ENCODE measurements at regions not wholly inside any gene's neighbourhood (a gene's known extent, or its start where the extent isn't known, plus 50 kb on each side); places are given as distances from the start of the nearest gene placed in this dataset.

GRCh38 chr13:112177450-112178288 lies 110.7 kb downstream of the SOX1 start:
- Mint-ChIP-seq H3K27ac (no peak overlapping the region), H3K27me3 (peaks cover 4% of the 10 kb centered on the region), H3K9me3 (peaks cover 9% of the 10 kb centered on the region), H3K36me3 (ENCODE audit: low read depth) (no peaks in the 10 kb centered on the region), H3K4me3 (no peak overlapping the region), H3K4me1 (ENCODE audit: low read depth) (no peaks in the 10 kb centered on the region)

- H3K4me3 Mint-ChIP-seq: no peak overlapping the region
- peaks cover 4% of the 10 kb centered on the region for H3K27me3 Mint-ChIP-seq
- peaks cover 7% of the 10 kb centered on the region for H3K9me3 Mint-ChIP-seq
- H3K4me1 Mint-ChIP-seq (ENCODE audit: low read depth): no peaks in the 10 kb centered on the region
- no peak overlapping the region for H3K27ac Mint-ChIP-seq
- no peaks in the 10 kb centered on the region for H3K36me3 Mint-ChIP-seq (ENCODE audit: low read depth)
Observed at GRCh38 chr13:112178769-112179168, 111.8 kb downstream of the SOX1 start.

GRCh38 chr13:112179421-112179820 lies 112.5 kb downstream of the SOX1 start:
- Mint-ChIP-seq H3K9me3 (peaks cover under 1% of the 10 kb centered on the region), H3K4me3 (no peak overlapping the region), H3K36me3 (ENCODE audit: low read depth) (no peaks in the 10 kb centered on the region), H3K4me1 (ENCODE audit: low read depth) (no peaks in the 10 kb centered on the region), H3K27ac (no peak overlapping the region), H3K27me3 (no peaks in the 10 kb centered on the region)

GRCh38 chr13:112179995-112180394 lies 113.0 kb downstream of the SOX1 start:
- Mint-ChIP-seq H3K4me1 (ENCODE audit: low read depth) (no peaks in the 10 kb centered on the region), H3K9me3 (no peaks in the 10 kb centered on the region), H3K27me3 (no peaks in the 10 kb centered on the region), H3K36me3 (ENCODE audit: low read depth) (no peaks in the 10 kb centered on the region), H3K4me3 (no peak overlapping the region), H3K27ac (no peak overlapping the region)

- Mint-ChIP-seq H3K4me3 (no peak overlapping the region), H3K27ac (no peak overlapping the region), H3K4me1 (ENCODE audit: low read depth) (no peaks in the 10 kb centered on the region), H3K9me3 (peaks cover 4% of the 10 kb centered on the region), H3K36me3 (ENCODE audit: low read depth) (no peaks in the 10 kb centered on the region), H3K27me3 (no peaks in the 10 kb centered on the region)
Observed at GRCh38 chr13:112181336-112182067, 114.6 kb downstream of the SOX1 start.

- peaks cover 4% of the 10 kb centered on the region for H3K9me3 Mint-ChIP-seq
- no peaks in the 10 kb centered on the region for H3K27me3 Mint-ChIP-seq
- H3K4me3 Mint-ChIP-seq: no peak overlapping the region
- no peaks in the 10 kb centered on the region for H3K4me1 Mint-ChIP-seq (ENCODE audit: low read depth)
- H3K36me3 Mint-ChIP-seq (ENCODE audit: low read depth): no peaks in the 10 kb centered on the region
- no peak overlapping the region for H3K27ac Mint-ChIP-seq
Observed at GRCh38 chr13:112182251-112182650, 115.3 kb downstream of the SOX1 start.

- Mint-ChIP-seq H3K27ac (no peak overlapping the region), H3K36me3 (ENCODE audit: low read depth) (no peaks in the 10 kb centered on the region), H3K9me3 (peaks cover 4% of the 10 kb centered on the region), H3K27me3 (no peaks in the 10 kb centered on the region), H3K4me1 (ENCODE audit: low read depth) (no peaks in the 10 kb centered on the region), H3K4me3 (no peak overlapping the region)
Observed at GRCh38 chr13:112182846-112183531, 116.0 kb downstream of the SOX1 start.

GRCh38 chr13:112183532-112184090 lies 116.7 kb downstream of the SOX1 start:
- Mint-ChIP-seq H3K27ac (no peak overlapping the region), H3K4me1 (ENCODE audit: low read depth) (no peaks in the 10 kb centered on the region), H3K9me3 (peaks cover 4% of the 10 kb centered on the region), H3K4me3 (no peak overlapping the region), H3K27me3 (no peaks in the 10 kb centered on the region), H3K36me3 (ENCODE audit: low read depth) (no peaks in the 10 kb centered on the region)

- Mint-ChIP-seq H3K27me3 (no peaks in the 10 kb centered on the region), H3K4me3 (no peak overlapping the region), H3K9me3 (peaks cover 4% of the 10 kb centered on the region), H3K36me3 (ENCODE audit: low read depth) (no peaks in the 10 kb centered on the region), H3K27ac (no peak overlapping the region), H3K4me1 (ENCODE audit: low read depth) (no peaks in the 10 kb centered on the region)
Observed at GRCh38 chr13:112184261-112184660, 117.3 kb downstream of the SOX1 start.

- Mint-ChIP-seq H3K27me3 (no peaks in the 10 kb centered on the region), H3K27ac (no peak overlapping the region), H3K36me3 (ENCODE audit: low read depth) (no peaks in the 10 kb centered on the region), H3K9me3 (peaks cover 4% of the 10 kb centered on the region), H3K4me3 (no peak overlapping the region), H3K4me1 (ENCODE audit: low read depth) (no peaks in the 10 kb centered on the region)
Observed at GRCh38 chr13:112184851-112185371, 118.0 kb downstream of the SOX1 start.

GRCh38 chr13:112185466-112185865 lies 118.5 kb downstream of the SOX1 start:
- Mint-ChIP-seq H3K4me3 (no peak overlapping the region), H3K9me3 (peaks cover 4% of the 10 kb centered on the region), H3K36me3 (ENCODE audit: low read depth) (no peaks in the 10 kb centered on the region), H3K27ac (no peak overlapping the region), H3K27me3 (no peaks in the 10 kb centered on the region), H3K4me1 (ENCODE audit: low read depth) (no peaks in the 10 kb centered on the region)

GRCh38 chr13:112186091-112186490 lies 119.1 kb downstream of the SOX1 start:
- H3K9me3 Mint-ChIP-seq: peaks cover 4% of the 10 kb centered on the region
- H3K36me3 Mint-ChIP-seq (ENCODE audit: low read depth): no peaks in the 10 kb centered on the region
- no peaks in the 10 kb centered on the region for H3K27me3 Mint-ChIP-seq
- no peaks in the 10 kb centered on the region for H3K4me1 Mint-ChIP-seq (ENCODE audit: low read depth)
- H3K4me3 Mint-ChIP-seq: no peak overlapping the region
- H3K27ac Mint-ChIP-seq: no peak overlapping the region

- Mint-ChIP-seq H3K4me1 (ENCODE audit: low read depth) (no peaks in the 10 kb centered on the region), H3K9me3 (peaks cover 4% of the 10 kb centered on the region), H3K27ac (no peak overlapping the region), H3K36me3 (ENCODE audit: low read depth) (no peaks in the 10 kb centered on the region), H3K27me3 (no peaks in the 10 kb centered on the region), H3K4me3 (no peak overlapping the region)
Observed at GRCh38 chr13:112187527-112188297, 120.8 kb downstream of the SOX1 start.

- Mint-ChIP-seq H3K9me3 (peaks cover 9% of the 10 kb centered on the region), H3K27me3 (no peaks in the 10 kb centered on the region), H3K4me1 (ENCODE audit: low read depth) (no peaks in the 10 kb centered on the region), H3K27ac (no peak overlapping the region), H3K36me3 (ENCODE audit: low read depth) (no peaks in the 10 kb centered on the region), H3K4me3 (no peak overlapping the region)
Observed at GRCh38 chr13:112188298-112188610, 121.3 kb downstream of the SOX1 start.
